ENCODE measurements at regions not wholly inside any gene's neighbourhood (a gene's known extent, or its start where the extent isn't known, plus 50 kb on each side); places are given as distances from the start of the nearest gene placed in this dataset.

- in situ Hi-C loops (cut with HindIII; ENCODE audit: low sequenced_read_pairs): loop anchor here (25.0 kb wide), 1 partner anchor 294 kb away; no protein-coding TSS in a partner anchor
These were observed 225.1 kb upstream of the CRY1 start for GRCh38 chr12:107318556-107318805.

DNA sequence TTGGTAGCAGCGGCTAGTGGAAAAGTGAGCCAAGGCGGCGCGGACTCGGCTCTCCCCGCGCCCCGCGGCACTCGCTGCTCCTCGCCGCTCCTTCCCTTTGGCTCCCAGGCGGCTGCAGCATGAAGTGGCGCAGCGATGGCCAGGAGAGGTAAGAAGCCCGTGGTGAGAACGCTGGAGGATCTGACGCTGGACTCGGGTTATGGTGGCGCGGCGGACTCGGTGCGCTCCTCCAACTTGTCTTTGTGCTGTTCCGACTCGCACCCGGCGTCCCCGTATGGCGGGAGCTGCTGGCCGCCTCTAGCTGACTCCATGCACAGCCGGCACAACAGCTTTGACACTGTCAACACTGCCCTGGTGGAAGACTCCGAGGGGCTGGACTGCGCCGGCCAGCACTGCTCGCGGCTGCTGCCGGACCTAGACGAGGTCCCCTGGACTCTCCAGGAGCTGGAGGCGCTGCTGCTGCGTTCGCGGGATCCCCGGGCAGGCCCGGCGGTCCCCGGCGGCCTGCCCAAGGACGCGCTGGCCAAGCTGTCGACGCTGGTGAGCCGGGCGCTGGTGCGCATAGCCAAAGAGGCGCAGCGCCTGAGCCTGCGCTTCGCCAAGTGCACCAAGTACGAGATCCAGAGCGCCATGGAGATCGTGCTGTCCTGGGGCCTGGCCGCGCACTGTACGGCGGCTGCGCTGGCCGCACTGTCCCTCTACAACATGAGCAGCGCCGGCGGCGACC lies 225.6 kb upstream of the CRY1 start:
- in situ Hi-C loops (cut with HindIII; ENCODE audit: low sequenced_read_pairs): loop anchor here (25.0 kb wide), 1 partner anchor 293 kb away; no protein-coding TSS in a partner anchor

GRCh38 chr12:107319533-107320032 lies 226.2 kb upstream of the CRY1 start:
- in situ Hi-C loops (cut with HindIII; ENCODE audit: low sequenced_read_pairs): loop anchor here (25.0 kb wide), 1 partner anchor 293 kb away; no protein-coding TSS in a partner anchor

DNA sequence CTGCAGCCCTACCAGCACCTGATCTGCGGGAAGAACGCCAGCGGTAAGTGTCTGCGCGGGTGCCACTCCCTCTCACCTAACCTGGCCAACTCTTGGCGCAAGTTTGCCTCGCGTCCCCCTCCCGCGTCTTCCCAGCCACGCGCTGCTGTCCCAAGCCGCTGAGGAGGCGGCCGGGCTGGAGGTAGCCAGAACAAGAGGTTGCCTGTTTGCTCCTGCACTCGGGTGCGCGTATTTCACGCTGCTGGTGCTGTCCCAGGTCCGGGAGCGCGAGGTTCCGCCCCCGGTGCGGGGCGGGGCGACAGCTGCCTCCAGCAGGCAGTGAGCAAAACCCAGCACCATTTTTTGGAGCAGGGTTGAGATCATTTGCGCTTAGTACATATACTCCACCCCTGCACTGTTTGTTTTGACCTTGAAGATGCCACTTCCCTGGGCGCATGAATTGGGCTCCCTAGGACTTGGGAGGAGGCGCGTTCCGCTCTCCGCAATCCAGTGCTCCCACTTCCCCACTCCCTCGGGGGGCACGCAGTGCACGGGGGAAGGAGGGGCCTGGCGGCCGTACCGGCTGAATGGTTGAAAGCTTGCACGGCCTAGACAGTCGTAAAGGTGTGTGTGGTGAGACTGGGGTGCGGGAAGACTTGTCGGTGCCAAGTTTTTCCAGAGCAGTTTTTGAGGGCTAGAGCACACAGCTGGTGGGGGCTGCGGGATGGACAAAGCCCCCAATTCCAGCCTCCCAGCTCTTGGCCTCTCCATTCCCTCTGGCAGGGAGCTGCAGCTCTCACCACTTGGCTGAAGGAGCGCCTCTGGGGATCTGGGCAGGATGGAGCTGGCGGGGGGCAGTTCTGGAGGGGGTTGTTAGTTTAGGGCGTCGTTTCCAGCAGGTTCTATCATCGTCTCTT lies 226.9 kb upstream of the CRY1 start:
- in situ Hi-C loops (cut with HindIII; ENCODE audit: low sequenced_read_pairs): loop anchor here (25.0 kb wide), 1 partner anchor 292 kb away; no protein-coding TSS in a partner anchor

GRCh38 chr12:107320929-107321631 lies 227.7 kb upstream of the CRY1 start:
- in situ Hi-C loops (cut with HindIII; ENCODE audit: low sequenced_read_pairs): loop anchor here (25.0 kb wide), 1 partner anchor 291 kb away; no protein-coding TSS in a partner anchor

DNA sequence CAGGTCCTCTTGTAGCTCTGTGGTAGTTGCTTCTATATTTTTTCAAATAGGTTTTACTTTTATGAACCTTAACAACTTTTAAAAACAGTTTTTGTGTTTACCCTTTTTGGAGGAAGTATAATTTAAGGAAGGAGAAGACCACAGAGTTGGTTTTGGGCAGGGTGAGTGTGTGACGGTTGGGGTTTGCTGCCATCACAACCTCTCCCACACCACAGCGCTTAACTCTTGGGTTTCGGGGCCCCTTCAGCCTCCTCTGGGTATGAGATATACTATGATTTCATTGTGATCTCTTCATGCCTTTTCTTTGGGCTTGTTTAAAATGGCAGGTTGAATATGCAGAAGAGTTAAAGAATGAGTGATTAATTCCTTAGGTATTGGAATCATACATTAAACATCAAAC lies 228.7 kb upstream of the CRY1 start:
- in situ Hi-C loops (cut with HindIII; ENCODE audit: low sequenced_read_pairs): loop anchor here (25.0 kb wide), 1 partner anchor 290 kb away; no protein-coding TSS in a partner anchor

DNA sequence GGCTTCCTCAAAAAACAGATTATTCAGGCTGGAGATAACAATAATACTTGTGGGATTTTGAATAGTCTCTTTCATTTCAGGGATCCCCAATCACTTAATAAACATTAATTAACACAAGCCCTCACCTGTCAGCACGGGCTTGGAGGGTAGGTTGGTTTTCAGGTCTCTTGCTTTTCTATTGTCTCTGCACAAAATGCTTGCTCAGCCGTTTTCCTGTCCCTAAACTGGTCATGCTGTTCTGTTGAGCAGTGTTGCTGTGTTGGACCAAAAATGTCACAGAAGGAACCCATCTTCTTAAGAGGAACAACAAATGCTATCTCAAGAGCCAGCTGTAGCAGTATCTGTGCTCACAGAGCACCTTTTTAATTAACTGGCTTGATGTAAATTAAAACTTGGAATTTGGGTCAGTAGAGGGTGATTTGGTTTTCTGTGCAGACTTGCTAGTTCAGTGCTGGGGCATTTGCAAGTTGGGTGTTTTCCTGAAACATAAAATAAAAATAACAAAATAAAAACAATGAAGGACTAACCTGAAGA lies 231.8 kb upstream of the CRY1 start:
- in situ Hi-C loops (cut with HindIII; ENCODE audit: low sequenced_read_pairs): loop anchor here (25.0 kb wide), 1 partner anchor 1512 kb away; no protein-coding TSS in a partner anchor

DNA sequence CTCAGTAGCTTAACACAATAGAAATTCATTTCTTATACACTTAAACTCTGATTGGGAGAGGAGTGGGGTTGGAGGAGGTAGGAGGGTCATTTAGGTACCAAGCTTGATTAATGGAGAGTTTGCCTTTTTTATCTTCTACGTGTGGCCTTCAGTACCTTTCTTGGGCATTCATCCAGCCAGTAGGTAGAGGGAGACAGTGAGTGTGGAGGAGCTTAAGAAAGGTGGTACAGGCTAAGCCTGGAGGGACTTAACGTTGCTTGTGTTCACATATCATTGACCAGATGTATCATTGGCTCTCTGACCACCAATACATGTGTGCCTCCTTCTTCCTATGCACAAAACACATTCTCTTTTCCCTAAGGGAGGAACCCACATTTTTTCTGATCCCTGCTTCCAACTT lies 232.9 kb upstream of the CRY1 start:
- in situ Hi-C loops (cut with HindIII; ENCODE audit: low sequenced_read_pairs): loop anchor here (25.0 kb wide), 1 partner anchor 1511 kb away; no protein-coding TSS in a partner anchor

GRCh38 chr12:107327651-107328182 lies 234.4 kb upstream of the CRY1 start:
- in situ Hi-C loops (cut with HindIII; ENCODE audit: low sequenced_read_pairs): loop anchor here (25.0 kb wide), 1 partner anchor 1510 kb away; no protein-coding TSS in a partner anchor

- in situ Hi-C loops (cut with HindIII; ENCODE audit: low sequenced_read_pairs): loop anchor here (25.0 kb wide), 1 partner anchor 1509 kb away; no protein-coding TSS in a partner anchor
These were observed 235.2 kb upstream of the CRY1 start for GRCh38 chr12:107328442-107329133.

DNA sequence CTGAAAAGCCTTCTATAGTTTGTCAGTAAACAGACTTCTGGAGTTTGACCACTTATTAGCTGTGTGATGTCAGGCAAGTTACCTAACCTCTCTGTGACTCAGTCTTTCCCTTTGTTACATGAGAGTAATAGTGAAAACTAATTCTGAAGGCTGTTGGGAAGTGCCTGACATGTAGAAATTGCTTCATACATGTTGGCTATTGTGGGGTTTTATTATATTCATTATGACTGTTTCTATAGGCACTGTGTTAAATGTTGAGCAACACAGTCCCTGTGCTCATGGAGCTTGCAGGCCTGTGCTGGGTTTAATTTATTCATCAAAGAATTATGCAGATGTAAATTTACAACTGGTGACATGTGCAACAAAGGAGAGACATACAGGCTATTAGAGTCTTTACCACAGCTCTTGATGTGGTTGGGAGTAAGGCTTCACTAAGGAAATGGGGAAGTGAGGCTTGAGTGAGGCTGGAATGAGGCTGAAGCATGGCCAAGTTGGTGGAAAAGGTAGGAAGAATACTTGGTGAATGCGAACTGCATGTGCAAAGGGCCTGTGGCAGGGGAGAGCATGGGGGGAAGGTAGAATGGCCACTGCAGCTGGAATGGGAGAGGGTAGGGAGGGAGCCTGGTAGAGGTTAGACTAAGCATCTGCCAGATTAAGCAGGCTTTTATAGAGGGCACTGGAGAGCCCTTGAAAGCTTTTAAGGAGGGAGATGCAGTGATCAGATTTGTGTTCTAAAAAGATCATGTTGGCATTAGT lies 236.4 kb upstream of the CRY1 start:
- in situ Hi-C loops (cut with HindIII; ENCODE audit: low sequenced_read_pairs): loop anchor here (25.0 kb wide), 1 partner anchor 1508 kb away; no protein-coding TSS in a partner anchor

DNA sequence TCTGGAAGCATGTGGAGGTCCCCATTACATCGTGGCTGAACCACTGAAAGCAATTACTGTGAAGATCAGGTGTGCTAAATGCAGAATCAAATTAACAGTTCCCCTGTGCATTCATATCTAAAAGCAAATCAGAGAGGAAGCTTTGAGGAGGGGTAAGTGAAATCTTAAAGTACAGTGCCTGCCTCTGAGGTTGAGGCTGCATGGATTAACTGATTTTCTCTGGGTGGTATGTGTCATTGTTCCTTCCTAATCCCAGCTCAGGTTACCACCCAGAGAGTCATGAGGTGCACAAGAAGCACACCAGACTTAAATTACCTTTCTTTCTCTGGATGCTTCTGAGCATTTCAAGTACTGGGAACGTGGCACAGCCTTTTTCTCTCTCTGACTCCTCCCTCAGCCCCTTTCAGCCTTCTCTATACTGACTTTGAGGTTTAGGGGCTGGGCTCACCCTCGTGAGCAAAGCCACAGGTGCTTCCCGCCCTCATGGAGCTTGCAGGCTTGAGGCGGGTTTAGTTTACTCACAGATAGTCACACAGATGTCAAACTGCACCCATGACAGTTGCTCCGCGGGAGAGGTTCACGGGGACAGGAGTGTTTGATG lies 237.6 kb upstream of the CRY1 start:
- in situ Hi-C loops (cut with HindIII; ENCODE audit: low sequenced_read_pairs): loop anchor here (25.0 kb wide), 1 partner anchor 1506 kb away; no protein-coding TSS in a partner anchor

DNA sequence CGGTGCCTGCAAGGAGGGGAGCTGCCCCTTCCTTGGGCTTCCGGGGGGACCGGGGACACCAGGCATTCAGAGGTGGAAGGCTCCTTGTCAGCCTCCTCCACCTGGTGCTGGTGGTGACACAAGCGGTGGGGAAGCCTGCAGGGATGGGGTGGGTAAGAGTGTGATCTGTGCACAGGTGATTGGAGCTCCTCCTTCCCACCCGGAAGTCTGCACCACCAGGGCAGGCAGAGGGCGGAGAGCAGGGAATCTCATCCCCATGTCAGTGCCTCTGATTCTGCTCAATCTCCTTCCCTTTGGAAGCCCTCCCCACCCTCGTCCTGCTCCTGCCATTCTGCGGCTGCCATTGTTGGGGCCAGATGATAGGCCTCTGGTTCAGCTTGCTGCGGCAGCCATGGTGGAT lies 238.1 kb upstream of the CRY1 start:
- in situ Hi-C loops (cut with HindIII; ENCODE audit: low sequenced_read_pairs): loop anchor here (25.0 kb wide), 1 partner anchor 1506 kb away; no protein-coding TSS in a partner anchor

DNA sequence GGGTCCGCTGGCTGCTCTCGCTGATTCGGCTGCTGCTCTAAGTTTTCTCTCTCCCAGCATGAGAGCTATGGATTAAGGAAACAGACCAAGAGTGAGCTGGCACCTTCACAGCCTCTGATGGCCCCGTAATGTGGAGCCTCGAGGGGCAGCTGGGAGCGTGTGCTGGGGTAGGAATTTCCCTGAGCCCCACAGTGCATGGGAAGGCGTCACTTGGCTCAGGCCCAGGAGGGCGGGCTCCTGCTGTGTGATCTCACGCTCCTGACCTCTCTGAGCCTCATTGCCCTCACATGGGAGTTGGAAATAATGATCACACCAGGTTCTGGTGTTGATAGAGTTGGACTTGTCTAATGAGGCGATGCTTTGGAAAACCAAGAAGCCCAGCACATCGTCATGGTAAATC lies 238.6 kb upstream of the CRY1 start:
- in situ Hi-C loops (cut with HindIII; ENCODE audit: low sequenced_read_pairs): loop anchor here (25.0 kb wide), 1 partner anchor 1505 kb away; no protein-coding TSS in a partner anchor

- in situ Hi-C loops (cut with HindIII; ENCODE audit: low sequenced_read_pairs): loop anchor here (25.0 kb wide), 1 partner anchor 1505 kb away; no protein-coding TSS in a partner anchor
These were observed 239.4 kb upstream of the CRY1 start for GRCh38 chr12:107332743-107333142.

GRCh38 chr12:107335802-107336570 lies 242.6 kb upstream of the CRY1 start:
- in situ Hi-C loops (cut with HindIII; ENCODE audit: low sequenced_read_pairs): loop anchor here (5.0 to 25.0 kb wide), 3 partner anchors 34 to 1501 kb away; no protein-coding TSS in a partner anchor

DNA sequence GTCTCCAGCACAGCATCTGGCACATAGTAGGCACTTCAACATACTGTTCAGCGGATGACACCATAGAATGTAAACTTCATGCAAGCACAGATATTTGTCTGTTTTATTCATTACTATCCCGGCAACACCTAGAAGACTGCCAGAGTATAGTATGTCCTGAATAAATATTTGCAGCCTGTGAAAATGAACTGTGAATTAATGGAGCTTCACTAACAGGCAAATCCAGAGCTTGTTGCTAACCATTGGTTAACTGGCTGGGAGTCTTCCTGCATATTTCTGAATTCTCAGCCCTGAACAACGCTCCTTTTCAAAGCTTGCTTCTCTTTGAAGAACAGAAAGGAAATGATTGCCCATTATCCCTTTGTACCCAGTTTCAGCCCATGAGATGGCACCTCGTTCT lies 243.3 kb upstream of the CRY1 start:
- in situ Hi-C loops (cut with HindIII; ENCODE audit: low sequenced_read_pairs): loop anchor here (5.0 to 25.0 kb wide), 3 partner anchors 34 to 1501 kb away; no protein-coding TSS in a partner anchor

All from endothelial cell of hepatic sinusoid (primary cell).